Parathyroid adenoma (tissue), 2 donors: ENCODE measurements at regions not wholly inside any gene's neighbourhood (a gene's known extent, or its start where the extent isn't known, plus 50 kb on each side); places are given as distances from the start of the nearest gene placed in this dataset.

Experiments used
- H2AFZ ChIP-seq: fragments of 300-600 bp; sonication (generic); one replicate; pipeline ENCODE4 v1.7.0; 2017; ENCODE audit warnings: antibody characterized with exemption, mild to moderate bottlenecking
- H3K27ac ChIP-seq: fragments of 300-600 bp; sonication (generic); one replicate; pipeline ENCODE4 v1.7.0; 2017
- H3K27me3 ChIP-seq: fragments of 300-600 bp; sonication (generic); one replicate; pipeline ENCODE4 v1.7.0; 2017; ENCODE audit warnings: low read length; ENCODE audit not compliant: control insufficient read depth, insufficient read depth
- H3K36me3 ChIP-seq: fragments of 300-600 bp; sonication (generic); one replicate; pipeline ENCODE4 v1.7.0; 2017; ENCODE audit warnings: low read length; ENCODE audit not compliant: control insufficient read depth, insufficient read depth
- H3K4me1 ChIP-seq: fragments of 300-600 bp; sonication (generic); one replicate; pipeline ENCODE4 v1.7.0; 2017; ENCODE audit warnings: control low read depth
- H3K4me2 ChIP-seq: fragments of 300-600 bp; sonication (generic); one replicate; pipeline ENCODE4 v1.7.0; 2017; ENCODE audit warnings: low read length
- H3K4me3 ChIP-seq: fragments of 300-600 bp; sonication (generic); one replicate; pipeline ENCODE4 v1.7.0; 2017; ENCODE audit warnings: low read depth, low read length
- H3K79me2 ChIP-seq: fragments of 300-600 bp; sonication (generic); one replicate; pipeline ENCODE4 v1.7.0; 2017; ENCODE audit warnings: control low read depth
- H3K9ac ChIP-seq: fragments of 300-600 bp; sonication (generic); one replicate; pipeline ENCODE4 v1.7.0; 2017; ENCODE audit warnings: mild to moderate bottlenecking
- H3K9me3 ChIP-seq: fragments of 300-600 bp; sonication (generic); one replicate; pipeline ENCODE4 v1.7.0; 2017; ENCODE audit warnings: low read length; ENCODE audit not compliant: control insufficient read depth
- CTCF ChIP-seq: fragments of 300-600 bp; sonication (generic); IDR thresholded peaks from one replicate; pipeline ENCODE4 v1.7.0; 2017; ENCODE audit warnings: antibody characterized with exemption, mild to moderate bottlenecking
- donor health status: primary hyperparathyroidism.

DNA sequence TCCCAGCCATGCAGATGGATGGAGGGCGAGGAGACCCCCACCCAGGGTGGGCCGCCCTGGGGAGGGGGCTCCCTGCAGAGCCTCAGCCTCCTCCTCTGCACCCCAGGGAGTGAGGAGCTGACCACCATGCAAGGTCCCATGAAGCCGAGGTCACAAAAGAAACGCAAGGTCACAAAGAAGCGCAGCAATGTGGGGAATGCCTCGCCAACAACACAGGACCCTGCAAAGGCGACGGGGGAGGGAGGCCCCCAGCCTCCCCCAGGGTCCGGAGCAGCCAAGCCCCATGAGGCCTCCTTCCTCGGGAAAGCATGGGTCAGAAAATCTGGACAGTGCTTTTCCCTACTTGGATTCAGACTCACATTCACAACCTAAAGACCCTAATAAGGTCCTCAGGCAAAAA lies 191.5 kb downstream of the BRD1 start:
- Histone ChIP-seq H3K4me3 (no peak overlapping the region), H3K27ac (no peak overlapping the region), H3K79me2 (no peaks in the 10 kb centered on the region), H3K27me3 (no peaks in the 10 kb centered on the region), H3K36me3 (no peaks in the 10 kb centered on the region), H3K9ac (no peak overlapping the region), H3K4me2 (no peak overlapping the region), H3K9me3 (no peaks in the 10 kb centered on the region), H3K4me1 (no peaks in the 10 kb centered on the region), H2AFZ (no peak overlapping the region)
- no peak for TF ChIP-seq CTCF

- no peak for TF ChIP-seq CTCF
- no peak overlapping the region for H2AFZ ChIP-seq
These were observed 193.5 kb downstream of the BRD1 start for GRCh38 chr22:49634006-49634772.

DNA sequence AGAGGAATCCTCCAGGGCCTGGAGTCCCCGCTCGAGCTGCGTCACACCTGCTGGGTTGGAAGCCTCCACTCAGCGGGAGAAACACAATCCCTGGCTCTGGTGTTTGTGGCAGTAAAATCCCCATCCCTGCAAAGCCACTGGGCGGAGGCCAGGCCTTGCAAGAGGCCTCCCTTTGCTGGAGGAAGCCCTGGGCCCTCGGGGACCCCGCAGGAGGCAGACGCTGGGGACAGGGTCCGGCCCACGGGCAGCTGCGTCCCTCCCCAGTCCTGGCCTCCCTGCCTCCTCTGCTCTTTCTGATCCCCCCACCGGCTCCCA lies 194.7 kb downstream of the BRD1 start:
- no peak overlapping the region for H3K4me2 ChIP-seq
- H3K79me2 ChIP-seq, result no peaks in the 10 kb centered on the region
- TF ChIP-seq CTCF, result no peak
- H3K27ac ChIP-seq, result no peak overlapping the region
- H3K27me3 ChIP-seq, result no peaks in the 10 kb centered on the region
- no peak overlapping the region for H3K4me3 ChIP-seq
- H3K9me3 ChIP-seq, result no peaks in the 10 kb centered on the region
- no peaks in the 10 kb centered on the region for H3K36me3 ChIP-seq
- no peak overlapping the region for H2AFZ ChIP-seq
- no peaks in the 10 kb centered on the region for H3K4me1 ChIP-seq
- no peak overlapping the region for H3K9ac ChIP-seq

More at GRCh38 chr22:49634006-49634772, 193.5 kb downstream of the BRD1 start:
- no peaks in the 10 kb centered on the region for H3K36me3 ChIP-seq
- no peak overlapping the region for H3K9ac ChIP-seq
- H3K27me3 ChIP-seq, result no peaks in the 10 kb centered on the region
- H3K27ac ChIP-seq, result no peak overlapping the region
- no peak overlapping the region for H3K4me3 ChIP-seq
- H3K9me3 ChIP-seq, result no peaks in the 10 kb centered on the region
- H3K4me2 ChIP-seq, result no peak overlapping the region
- no peaks in the 10 kb centered on the region for H3K4me1 ChIP-seq
- no peaks in the 10 kb centered on the region for H3K79me2 ChIP-seq

DNA sequence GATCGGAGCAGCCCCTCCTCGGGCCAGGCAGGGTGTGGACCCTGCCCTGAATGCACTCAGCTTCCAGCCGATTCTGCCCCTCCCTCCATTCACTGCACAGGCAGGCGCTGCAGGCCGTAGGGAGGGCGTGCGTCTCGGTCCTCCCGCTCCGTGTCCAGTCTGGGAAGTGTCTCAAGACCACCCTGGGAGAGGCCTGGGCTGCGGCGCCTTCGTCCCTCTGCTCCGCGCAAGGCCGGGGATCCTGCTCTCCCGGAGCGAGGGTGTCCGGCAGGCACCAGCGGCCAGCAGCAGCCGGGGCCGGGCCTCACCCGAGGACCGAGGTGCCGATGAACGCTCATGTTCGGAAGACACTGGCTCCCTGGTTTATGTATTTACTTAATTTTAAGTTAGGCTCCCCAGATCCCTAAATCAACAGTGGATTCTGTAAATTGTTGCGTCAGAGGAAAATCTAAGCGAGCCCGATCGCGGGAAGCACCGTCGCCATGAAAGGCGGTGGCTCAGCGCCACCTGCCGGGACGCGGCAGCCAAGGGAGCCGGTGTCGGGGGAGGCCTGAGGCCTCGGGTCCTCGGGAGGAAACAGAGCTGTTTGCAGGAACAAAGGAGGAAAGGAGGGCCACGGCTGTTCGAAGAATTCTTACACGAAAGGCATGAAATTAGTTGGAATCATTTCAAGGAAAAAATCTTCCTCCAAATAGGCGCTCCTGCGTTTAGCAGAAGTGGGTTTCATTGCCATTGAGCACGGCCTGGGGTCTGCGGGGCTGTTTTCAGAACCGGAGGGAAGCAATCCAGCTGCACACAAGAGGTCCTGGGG lies 195.3 kb downstream of the BRD1 start:
- peak overlapping the region; percentile 80 for H2AFZ ChIP-seq
- H3K36me3 ChIP-seq, result no peaks in the 10 kb centered on the region
- peak overlapping the region; percentile 51 for H3K4me3 ChIP-seq
- H3K27me3 ChIP-seq, result no peaks in the 10 kb centered on the region
- peak overlapping the region; percentile 88 for H3K4me2 ChIP-seq
- H3K79me2 ChIP-seq, result no peaks in the 10 kb centered on the region
- no peak overlapping the region for H3K9ac ChIP-seq
- peak; percentile 77 for TF ChIP-seq CTCF
- no peak overlapping the region for H3K27ac ChIP-seq
- H3K9me3 ChIP-seq, result no peaks in the 10 kb centered on the region
- no peaks in the 10 kb centered on the region for H3K4me1 ChIP-seq
